ENCODE measurements at regions not wholly inside any gene's neighbourhood (a gene's known extent, or its start where the extent isn't known, plus 50 kb on each side); places are given as distances from the start of the nearest gene placed in this dataset.

GRCh38 chr14:101707068-101707842, 54.3 kb upstream of the PPP2R5C start:
- DNase-seq = peak; percentile 93

GRCh38 chr14:101707863-101708620, 53.5 kb upstream of the PPP2R5C start:
- no peak for DNase-seq

GRCh38 chr14:101708853-101709532, 52.5 kb upstream of the PPP2R5C start:
- DNase-seq = no peak

- DNase-seq = no peak
These were observed 52.0 kb upstream of the PPP2R5C start for GRCh38 chr14:101709533-101709881.

GRCh38 chr14:101709962-101710931, 51.3 kb upstream of the PPP2R5C start:
- DNase-seq = no peak

GRCh38 chr14:101711041-101711856, 50.3 kb upstream of the PPP2R5C start:
- no peak for DNase-seq
